SK-N-SH treated with all-trans-retinoic acid at 6 μM for 48 hours (cell line): ENCODE measurements at regions not wholly inside any gene's neighbourhood (a gene's known extent, or its start where the extent isn't known, plus 50 kb on each side); places are given as distances from the start of the nearest gene placed in this dataset.

Experiments used
- ARNTL ChIP-seq: fragments of 450-650 bp; formaldehyde crosslinking; IDR thresholded peaks from 2 replicates; pipeline ENCODE4 v1.5.0; 2020; ENCODE audit warnings: low read depth, mild to moderate bottlenecking, moderate library complexity, borderline replicate concordance
- CSDC2 ChIP-seq: fragments of 250-450 bp; sonication (Bioruptor Pico); IDR thresholded peaks from 2 replicates; pipeline ENCODE4 v1.5.0; 2020; ENCODE audit warnings: mild to moderate bottlenecking, moderate library complexity
- ISL1 ChIP-seq: fragments of 250-450 bp; sonication (Bioruptor Pico); IDR thresholded peaks from 2 replicates; pipeline ENCODE4 v2.1.2; 2022; ENCODE audit warnings: mild to moderate bottlenecking, moderate library complexity
- PPARA ChIP-seq: fragments of 250-450 bp; sonication (Bioruptor Pico); IDR thresholded peaks from 2 replicates; pipeline ENCODE4 v1.5.0; 2020; ENCODE audit warnings: mild to moderate bottlenecking, borderline replicate concordance
- TCF4 ChIP-seq: fragments of 250-450 bp; sonication (Bioruptor Pico); IDR thresholded peaks from 2 replicates; pipeline ENCODE4 v1.8.0; 2021; ENCODE audit warnings: mild to moderate bottlenecking, moderate library complexity, borderline replicate concordance

DNA sequence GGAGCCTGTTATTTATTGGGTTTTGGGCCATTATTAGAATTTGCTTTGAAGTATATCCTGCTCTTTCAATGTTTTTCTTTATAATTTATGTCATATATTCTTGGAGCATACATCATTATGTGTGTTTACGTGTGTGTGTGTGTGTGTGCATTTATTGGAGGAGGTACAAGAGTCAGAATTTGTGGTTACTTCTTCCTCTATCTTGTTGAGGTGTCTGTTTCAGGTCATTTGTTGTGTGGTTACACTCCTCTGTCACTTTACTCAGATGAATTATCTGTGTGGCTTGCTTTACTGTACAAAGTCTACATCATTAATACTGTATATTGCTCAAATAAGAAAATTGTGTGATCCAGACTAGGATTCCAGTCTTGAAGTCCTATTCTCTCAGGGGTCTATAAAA is 1957.4 kb upstream of the TENM3 start:
- TF ChIP-seq ARNTL: no peak
- no peak for TF ChIP-seq PPARA
- TF ChIP-seq TCF4 (CRISPR knock-in tag): no peak
- TF ChIP-seq CSDC2 (CRISPR knock-in tag): no peak
- TF ChIP-seq ISL1 (CRISPR knock-in tag): no peak
